ENCODE measurements at regions not wholly inside any gene's neighbourhood (a gene's known extent, or its start where the extent isn't known, plus 50 kb on each side); places are given as distances from the start of the nearest gene placed in this dataset.

- DNase-seq, result no peak
These were observed 52.1 kb upstream of the NDST4 start for GRCh38 chr4:115165503-115165902.
